SU-DHL-6 (cell line): ENCODE measurements at regions not wholly inside any gene's neighbourhood (a gene's known extent, or its start where the extent isn't known, plus 50 kb on each side); places are given as distances from the start of the nearest gene placed in this dataset.

Experiments used
- H2AFZ ChIP-seq: fragments of 200-600 bp; sonication (generic); 2 replicates; pipeline ENCODE4 v1.6.1; 2014; ENCODE audit warnings: low read depth, mild to moderate bottlenecking, moderate library complexity, mixed read lengths, antibody characterized with exemption, low read length; ENCODE audit not compliant: severe bottlenecking
- H3F3A ChIP-seq: fragments of 200-600 bp; shearing (Covaris generic); 2 replicates; pipeline ENCODE4 v1.6.0; 2016; ENCODE audit warnings: antibody characterized with exemption, mild to moderate bottlenecking; ENCODE audit not compliant: insufficient read depth
- H3K27ac ChIP-seq: fragments of 200-600 bp; sonication (generic); 2 replicates; pipeline ENCODE4 v1.5.1; 2016; ENCODE audit warnings: low read depth, mild to moderate bottlenecking, low read length, moderate library complexity, mixed read lengths
- H3K27me3 ChIP-seq: fragments of 200-600 bp; sonication (generic), shearing (Covaris generic); 2 replicates; pipeline ENCODE4 v1.6.0; 2014; ENCODE audit warnings: mild to moderate bottlenecking, low read length
- H3K36me3 ChIP-seq: fragments of 200-600 bp; sonication (generic); 2 replicates; pipeline ENCODE4 v1.6.1; 2014; ENCODE audit warnings: mild to moderate bottlenecking, low read length, mixed read lengths
- H3K4me2 ChIP-seq: fragments of 300-600, 200-600 bp; shearing (Covaris generic), sonication (generic); 2 replicates; pipeline ENCODE4 v1.6.0; 2014; ENCODE audit warnings: low read length, low read depth, mild to moderate bottlenecking; ENCODE audit not compliant: poor library complexity, severe bottlenecking
- H3K4me3 ChIP-seq: fragments of 200-600 bp; sonication (generic); 2 replicates; pipeline ENCODE4 v1.5.1; 2014; ENCODE audit warnings: antibody characterized with exemption, low read length, mild to moderate bottlenecking, mixed read lengths; ENCODE audit not compliant: insufficient read depth, poor library complexity, severe bottlenecking
- H3K79me2 ChIP-seq: fragments of 200-600 bp; sonication (generic); 2 replicates; pipeline ENCODE4 v1.6.1; 2014; ENCODE audit warnings: mild to moderate bottlenecking, low read length, moderate library complexity; ENCODE audit not compliant: insufficient read depth
- H3K9ac ChIP-seq: fragments of 200-600 bp; sonication (generic); 2 replicates; pipeline ENCODE4 v1.7.0; 2014; ENCODE audit warnings: mild to moderate bottlenecking, low read length
- H3K9me2 ChIP-seq: fragments of 200-600 bp; sonication (generic); replicated peaks from 2 replicates; pipeline ENCODE4 v1.6.1; 2014; ENCODE audit warnings: low read length; ENCODE audit not compliant: insufficient read depth
- H3K9me3 ChIP-seq: fragments of 200-600 bp; sonication (generic); 2 replicates; pipeline ENCODE4 v1.6.1; 2014; ENCODE audit warnings: low read length, mixed read lengths; ENCODE audit not compliant: insufficient read depth
- H4K20me1 ChIP-seq: fragments of 200-600 bp; sonication (generic); 2 replicates; pipeline ENCODE4 v1.6.1; 2014; ENCODE audit warnings: low read depth, mild to moderate bottlenecking, antibody characterized with exemption, low read length, moderate library complexity, mixed read lengths
- CTCF ChIP-seq: fragments of 200-600 bp; sonication (generic); IDR thresholded peaks from one replicate; pipeline ENCODE4 v1.5.1; 2017; ENCODE audit warnings: antibody characterized with exemption, mild to moderate bottlenecking, low read length, moderate library complexity; ENCODE audit not compliant: insufficient read depth, poor library complexity, severe bottlenecking
- EZH2phosphoT487 ChIP-seq: fragments of 200-600 bp; sonication (generic), shearing (Covaris generic); conservative IDR thresholded peaks from 2 replicates; pipeline ENCODE4 v1.6.1; 2018; ENCODE audit warnings: mild to moderate bottlenecking, antibody characterized with exemption, low read length, moderate library complexity, mixed read lengths

- H2AFZ ChIP-seq = no peak overlapping the region
- H3K79me2 ChIP-seq = no peaks in the 10 kb centered on the region
- no peak overlapping the region for H3K4me2 ChIP-seq
- no peaks in the 10 kb centered on the region for H3F3A ChIP-seq
- TF ChIP-seq CTCF (no peak), EZH2phosphoT487 (no peak)
- no peak overlapping the region for H3K4me3 ChIP-seq
- no peaks in the 10 kb centered on the region for H3K27me3 ChIP-seq
- no peak overlapping the region for H3K9ac ChIP-seq
- H3K36me3 ChIP-seq = no peaks in the 10 kb centered on the region
- no peak overlapping the region for H3K27ac ChIP-seq
- H3K9me2 ChIP-seq = no peaks in the 10 kb centered on the region
- H4K20me1 ChIP-seq = no peaks in the 10 kb centered on the region
- H3K9me3 ChIP-seq = no peaks in the 10 kb centered on the region
Measured at GRCh38 chrX:131621650-131622049, 77.8 kb downstream of the OR13H1 start.

- H3K79me2 ChIP-seq = no peaks in the 10 kb centered on the region
- no peak overlapping the region for H3K27ac ChIP-seq
- no peak overlapping the region for H3K9ac ChIP-seq
- no peaks in the 10 kb centered on the region for H3K36me3 ChIP-seq
- H4K20me1 ChIP-seq = no peaks in the 10 kb centered on the region
- no peaks in the 10 kb centered on the region for H3K9me2 ChIP-seq
- H3F3A ChIP-seq = no peaks in the 10 kb centered on the region
- no peak overlapping the region for H3K4me2 ChIP-seq
- no peak for TF ChIP-seq CTCF
- TF ChIP-seq EZH2phosphoT487 = no peak
- H2AFZ ChIP-seq = no peak overlapping the region
- no peak overlapping the region for H3K4me3 ChIP-seq
- no peaks in the 10 kb centered on the region for H3K9me3 ChIP-seq
- H3K27me3 ChIP-seq = no peaks in the 10 kb centered on the region
Measured at GRCh38 chrX:131626681-131627296, 82.9 kb downstream of the OR13H1 start.

GRCh38 chrX:131630534-131630933, 86.7 kb downstream of the OR13H1 start:
- Histone ChIP-seq H3K9me3 (no peaks in the 10 kb centered on the region), H3K9me2 (no peaks in the 10 kb centered on the region), H3K27me3 (no peaks in the 10 kb centered on the region), H2AFZ (no peak overlapping the region), H3K36me3 (no peaks in the 10 kb centered on the region), H3K9ac (no peak overlapping the region), H3K27ac (no peak overlapping the region), H3K4me3 (no peak overlapping the region), H3F3A (no peaks in the 10 kb centered on the region), H3K4me2 (no peak overlapping the region), H3K79me2 (no peaks in the 10 kb centered on the region), H4K20me1 (no peaks in the 10 kb centered on the region)
- TF ChIP-seq CTCF (no peak), EZH2phosphoT487 (no peak)
